ENCODE measurements at regions not wholly inside any gene's neighbourhood (a gene's known extent, or its start where the extent isn't known, plus 50 kb on each side); places are given as distances from the start of the nearest gene placed in this dataset.

DNA sequence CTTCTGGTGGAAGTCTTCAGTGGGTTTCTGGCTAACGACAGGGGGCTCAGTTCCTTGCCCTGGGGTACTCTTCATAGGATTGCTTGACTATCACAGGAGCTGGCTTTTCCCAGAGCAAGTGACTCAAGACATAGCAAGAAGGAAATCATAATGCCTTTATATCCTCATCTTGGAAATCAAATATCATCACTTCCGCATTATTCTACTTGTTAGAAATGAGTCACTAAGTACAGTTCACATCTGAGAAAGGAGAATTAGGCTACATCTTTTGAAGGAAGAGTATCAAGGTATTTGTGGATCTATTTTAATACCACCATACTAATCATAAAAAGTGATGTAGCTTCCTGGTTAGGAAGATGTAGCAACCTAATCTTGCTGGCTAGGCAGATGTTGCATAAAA is 148.2 kb upstream of the RAI14 start:
- TF ChIP-seq TAF1 (IDR thresholded peaks at IDR 0.05; ENCODE audit: low read depth) (no peak), CTCF (IDR thresholded peaks at IDR 0.05; ENCODE audit: poor library complexity, severe bottlenecking) (no peak), POLR2AphosphoS5 (IDR thresholded peaks at IDR 0.05) (no peak), EP300 (conservative IDR thresholded peaks at IDR 0.05; ENCODE audit: poor library complexity, severe bottlenecking) (no peak)

Data from neural cell (in vitro differentiated cells).